Sigmoid colon (tissue), 4 donors: ENCODE measurements at regions not wholly inside any gene's neighbourhood (a gene's known extent, or its start where the extent isn't known, plus 50 kb on each side); places are given as distances from the start of the nearest gene placed in this dataset.

Source experiments
- EP300 ChIP-seq, 4 donors: sonication (generic); formaldehyde crosslinking; IDR thresholded peaks; one replicate each; pipeline ENCODE4 v1.6.1; 2017; ENCODE audit warnings: antibody characterized with exemption in 4 of 4
- POLR2A ChIP-seq, 2 donors: fragments of 450-650 bp; IDR thresholded peaks; one replicate each; pipeline ENCODE4 v1.6.1; 2016; ENCODE audit warnings: antibody characterized with exemption in 2 of 2, mild to moderate bottlenecking in 2 of 2, moderate library complexity in 2 of 2
- POLR2AphosphoS5 ChIP-seq, 4 donors: sonication (generic); formaldehyde crosslinking; IDR thresholded peaks; one replicate each; pipeline ENCODE4 v1.6.1; 2017; ENCODE audit warnings: antibody characterized with exemption in 4 of 4
- TF ChIP-seq, protein P1 (sequence below), 4 experiments: fragments of 450-650 bp in 3 of 4; fragments of 200-600 bp in 1 of 4; IDR thresholded peaks; one replicate each; pipeline ENCODE4 v1.5.1; 2016 to 2019; ENCODE audit warnings: antibody characterized with exemption in 4 of 4, mild to moderate bottlenecking in 3 of 4, moderate library complexity in 2 of 4

DNA sequence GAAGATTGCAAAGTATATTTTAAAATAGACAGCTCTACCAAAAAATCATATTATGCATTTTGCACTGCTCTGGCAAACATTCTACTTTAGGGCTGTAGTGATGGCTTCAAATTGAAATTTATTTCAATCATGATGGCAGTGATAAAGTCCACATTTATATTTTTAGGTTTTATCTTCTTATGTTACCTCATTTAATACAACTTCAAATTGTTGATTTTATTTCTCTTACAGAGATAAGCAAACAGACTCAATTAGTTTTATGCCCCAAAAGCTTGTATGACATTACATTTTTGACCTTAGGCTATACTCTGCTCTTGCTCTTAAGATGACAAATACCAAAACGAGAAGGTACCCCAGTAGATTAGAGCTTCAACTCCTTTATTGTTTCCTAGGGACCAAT is 87.4 kb downstream of the CYLC2 start:
- TF ChIP-seq POLR2A (IDR thresholded peaks at IDR 0.05), result no peak
- TF ChIP-seq, protein P1, sequence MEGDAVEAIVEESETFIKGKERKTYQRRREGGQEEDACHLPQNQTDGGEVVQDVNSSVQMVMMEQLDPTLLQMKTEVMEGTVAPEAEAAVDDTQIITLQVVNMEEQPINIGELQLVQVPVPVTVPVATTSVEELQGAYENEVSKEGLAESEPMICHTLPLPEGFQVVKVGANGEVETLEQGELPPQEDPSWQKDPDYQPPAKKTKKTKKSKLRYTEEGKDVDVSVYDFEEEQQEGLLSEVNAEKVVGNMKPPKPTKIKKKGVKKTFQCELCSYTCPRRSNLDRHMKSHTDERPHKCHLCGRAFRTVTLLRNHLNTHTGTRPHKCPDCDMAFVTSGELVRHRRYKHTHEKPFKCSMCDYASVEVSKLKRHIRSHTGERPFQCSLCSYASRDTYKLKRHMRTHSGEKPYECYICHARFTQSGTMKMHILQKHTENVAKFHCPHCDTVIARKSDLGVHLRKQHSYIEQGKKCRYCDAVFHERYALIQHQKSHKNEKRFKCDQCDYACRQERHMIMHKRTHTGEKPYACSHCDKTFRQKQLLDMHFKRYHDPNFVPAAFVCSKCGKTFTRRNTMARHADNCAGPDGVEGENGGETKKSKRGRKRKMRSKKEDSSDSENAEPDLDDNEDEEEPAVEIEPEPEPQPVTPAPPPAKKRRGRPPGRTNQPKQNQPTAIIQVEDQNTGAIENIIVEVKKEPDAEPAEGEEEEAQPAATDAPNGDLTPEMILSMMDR (IDR thresholded peaks at IDR 0.05), result no peak
- no peak for TF ChIP-seq EP300 (IDR thresholded peaks at IDR 0.05)
- TF ChIP-seq POLR2AphosphoS5 (IDR thresholded peaks at IDR 0.05), result no peak
